Activated CD4-positive, alpha-beta memory T cell treated with anti-CD3 and anti-CD28 coated beads, Interleukin-2, amount 10 ng/mL, durations not matched to agents 7 days and 5 days (primary cell): ENCODE measurements at regions not wholly inside any gene's neighbourhood (a gene's known extent, or its start where the extent isn't known, plus 50 kb on each side); places are given as distances from the start of the nearest gene placed in this dataset.
"Not testable (repeated sequence)": the region's sequence is repeated elsewhere in the genome, so short reads cannot be mapped to it uniquely, and the experiment has no call there.

Experiments used
- CTCF ChIA-PET: fragments of 350-600 bp; sonication (Branson Sonifier 250); formaldehyde crosslinking; loops from one replicate; lab custom pipeline; 2021; ENCODE audit warnings: antibody characterized with exemption, inconsistent platforms; lab: Charles Lee
- POLR2A ChIA-PET: fragments of 350-600 bp; sonication (Branson Sonifier 250); formaldehyde crosslinking; loops from one replicate; lab custom pipeline; 2021; ENCODE audit warnings: antibody characterized with exemption; lab: Charles Lee
- DNase-seq: peaks from one replicate; pipeline ENCODE4 v3.0.0-alpha.2; 2020
- H3K27ac Mint-ChIP-seq: one replicate; pipeline ENCODE4 v1.8.0; 2021; ENCODE audit warnings: mild to moderate bottlenecking, mixed read lengths
- H3K27me3 Mint-ChIP-seq: one replicate; pipeline ENCODE4 v1.8.0; 2021; ENCODE audit warnings: mixed read lengths
- H3K36me3 Mint-ChIP-seq: one replicate; pipeline ENCODE4 v1.8.0; 2021; ENCODE audit warnings: low read depth, mixed read lengths
- H3K4me1 Mint-ChIP-seq: one replicate; pipeline ENCODE4 v1.8.0; 2021; ENCODE audit warnings: mixed read lengths
- H3K4me3 Mint-ChIP-seq: one replicate; pipeline ENCODE4 v1.8.0; 2021; ENCODE audit warnings: mild to moderate bottlenecking, mixed read lengths
- H3K9me3 Mint-ChIP-seq: one replicate; pipeline ENCODE4 v1.8.0; 2021; ENCODE audit warnings: mixed read lengths

DNA sequence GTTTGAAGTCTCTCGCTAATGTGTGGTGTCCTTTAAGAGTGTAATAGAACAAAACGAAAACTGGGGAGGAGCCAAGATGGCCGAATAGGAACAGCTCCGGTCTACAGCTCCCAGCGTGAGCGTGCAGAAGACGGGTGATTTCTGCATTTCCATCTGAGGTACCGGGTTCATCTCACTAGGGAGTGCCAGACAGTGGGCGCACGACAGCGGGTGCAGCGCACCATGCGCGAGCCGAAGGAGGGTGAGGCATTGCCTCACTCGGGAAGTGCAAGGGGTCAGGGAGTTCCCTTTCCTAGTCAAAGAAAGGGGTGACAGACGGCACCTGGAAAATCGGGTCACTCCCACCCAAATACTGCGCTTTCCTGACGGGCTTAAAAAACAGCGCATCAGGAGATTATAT lies 661.2 kb upstream of the HS3ST1 start:
- DNase-seq, H3K27me3 Mint-ChIP-seq, CTCF ChIA-PET, H3K36me3 Mint-ChIP-seq, H3K4me3 Mint-ChIP-seq, POLR2A ChIA-PET, H3K27ac Mint-ChIP-seq, H3K4me1 Mint-ChIP-seq: not testable (repeated sequence)
- H3K9me3 Mint-ChIP-seq, result peaks cover 18% of the 10 kb centered on the region

DNA sequence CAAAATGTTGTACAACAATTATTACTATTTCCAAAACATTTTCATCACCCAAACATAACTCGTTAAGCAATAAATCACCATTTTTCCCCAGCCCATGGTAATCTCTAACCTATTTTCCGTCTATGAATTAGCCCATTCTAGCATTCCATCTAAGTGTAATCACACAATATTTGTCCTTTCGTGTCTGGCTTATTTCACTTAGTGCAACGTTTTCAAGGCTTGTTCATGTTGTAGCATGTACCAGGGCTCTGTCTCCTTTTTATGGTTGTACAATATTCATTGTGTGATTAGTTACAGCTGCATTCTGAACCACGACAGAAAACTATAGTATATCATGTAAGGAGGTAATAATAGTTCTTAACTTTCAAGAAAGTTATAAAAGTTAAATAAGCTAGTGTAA lies 656.0 kb upstream of the HS3ST1 start:
- Mint-ChIP-seq H3K4me1 (no peaks in the 10 kb centered on the region), H3K4me3 (no peak overlapping the region), H3K27me3 (no peaks in the 10 kb centered on the region), H3K36me3 (no peaks in the 10 kb centered on the region), H3K9me3 (peaks cover 12% of the 10 kb centered on the region), H3K27ac (no peak overlapping the region)
- ChIA-PET POLR2A (no interaction called here), CTCF (no interaction called here)
- DNase-seq, result no peak

- ChIA-PET CTCF (no interaction called here), POLR2A (no interaction called here)
- Mint-ChIP-seq H3K27ac (no peak overlapping the region), H3K36me3 (no peaks in the 10 kb centered on the region), H3K4me1 (no peaks in the 10 kb centered on the region), H3K4me3 (no peak overlapping the region), H3K9me3 (peaks cover 4% of the 10 kb centered on the region), H3K27me3 (no peaks in the 10 kb centered on the region)
- no peak for DNase-seq
These were observed 642.6 kb upstream of the HS3ST1 start for GRCh38 chr4:12071316-12071715.

- Mint-ChIP-seq H3K9me3 (peaks cover 6% of the 10 kb centered on the region), H3K27me3 (no peaks in the 10 kb centered on the region), H3K4me3 (no peak overlapping the region), H3K27ac (no peak overlapping the region), H3K4me1 (no peaks in the 10 kb centered on the region), H3K36me3 (no peaks in the 10 kb centered on the region)
- no peak for DNase-seq
- POLR2A ChIA-PET, result no interaction called here
- CTCF ChIA-PET, result no interaction called here
These were observed 625.3 kb upstream of the HS3ST1 start for GRCh38 chr4:12053966-12054365.

DNA sequence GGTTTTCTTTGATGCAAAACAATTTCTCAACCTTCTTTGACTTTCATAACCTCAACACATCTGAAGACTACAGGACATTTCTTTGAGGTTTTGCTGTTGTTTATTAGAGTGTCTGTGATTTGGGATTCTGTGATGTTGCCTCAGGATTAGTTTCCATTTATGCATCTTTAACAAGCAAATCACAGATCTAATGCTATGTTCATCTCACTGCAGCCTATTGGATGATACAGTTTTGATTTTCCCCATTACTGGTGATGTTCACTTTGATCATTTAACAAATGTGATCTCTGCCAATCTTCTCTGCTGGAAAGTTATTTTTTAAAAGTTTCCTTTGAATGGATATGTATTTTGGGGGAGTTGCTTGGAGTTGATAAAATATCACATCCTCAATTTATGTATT lies 624.9 kb upstream of the HS3ST1 start:
- ChIA-PET POLR2A (no interaction called here), CTCF (no interaction called here)
- no peak for DNase-seq
- no peaks in the 10 kb centered on the region for H3K4me1 Mint-ChIP-seq
- H3K27ac Mint-ChIP-seq, result no peak overlapping the region
- H3K9me3 Mint-ChIP-seq, result peaks cover 6% of the 10 kb centered on the region
- no peaks in the 10 kb centered on the region for H3K36me3 Mint-ChIP-seq
- H3K27me3 Mint-ChIP-seq, result no peaks in the 10 kb centered on the region
- no peak overlapping the region for H3K4me3 Mint-ChIP-seq

- no peak overlapping the region for H3K4me3 Mint-ChIP-seq
- H3K36me3 Mint-ChIP-seq, result no peaks in the 10 kb centered on the region
- no peaks in the 10 kb centered on the region for H3K27me3 Mint-ChIP-seq
- no peaks in the 10 kb centered on the region for H3K4me1 Mint-ChIP-seq
- DNase-seq, result no peak
- CTCF ChIA-PET, result no interaction called here
- H3K9me3 Mint-ChIP-seq, result peaks cover 6% of the 10 kb centered on the region
- POLR2A ChIA-PET, result no interaction called here
- H3K27ac Mint-ChIP-seq, result no peak overlapping the region
These were observed 621.7 kb upstream of the HS3ST1 start for GRCh38 chr4:12050357-12050756.

DNA sequence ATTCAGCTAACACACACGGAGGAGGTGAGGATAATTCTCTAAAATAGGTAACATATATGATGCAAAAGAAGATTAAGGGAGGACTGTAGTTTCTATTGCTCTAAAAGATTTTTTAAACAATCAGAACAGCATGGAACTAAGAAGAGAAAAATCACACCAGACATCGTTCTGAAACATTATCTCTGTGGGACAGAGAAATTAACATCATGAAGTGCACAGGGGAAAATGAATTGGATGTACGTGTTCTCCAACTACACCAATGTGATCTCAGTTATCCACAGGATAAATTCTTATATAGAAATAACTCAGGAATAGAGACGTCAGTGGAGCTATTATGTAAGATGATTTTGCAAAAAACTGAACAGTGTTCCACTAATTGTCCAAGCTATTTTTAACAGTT lies 614.1 kb upstream of the HS3ST1 start:
- no peaks in the 10 kb centered on the region for H3K36me3 Mint-ChIP-seq
- DNase-seq, result no peak
- H3K27ac Mint-ChIP-seq, result no peak overlapping the region
- POLR2A ChIA-PET, result no interaction called here
- H3K4me3 Mint-ChIP-seq, result no peak overlapping the region
- H3K27me3 Mint-ChIP-seq, result no peaks in the 10 kb centered on the region
- CTCF ChIA-PET, result no interaction called here
- peaks cover 21% of the 10 kb centered on the region for H3K9me3 Mint-ChIP-seq
- no peaks in the 10 kb centered on the region for H3K4me1 Mint-ChIP-seq

- Mint-ChIP-seq H3K9me3 (peaks cover 21% of the 10 kb centered on the region), H3K36me3 (no peaks in the 10 kb centered on the region), H3K27ac (no peak overlapping the region), H3K27me3 (no peaks in the 10 kb centered on the region), H3K4me1 (no peaks in the 10 kb centered on the region), H3K4me3 (no peak overlapping the region)
- ChIA-PET POLR2A (no interaction called here), CTCF (no interaction called here)
- DNase-seq, result no peak
These were observed 613.1 kb upstream of the HS3ST1 start for GRCh38 chr4:12041828-12042227.

- POLR2A ChIA-PET, result no interaction called here
- DNase-seq, result no peak
- Mint-ChIP-seq H3K4me3 (no peak overlapping the region), H3K27ac (no peak overlapping the region), H3K9me3 (peaks cover 27% of the 10 kb centered on the region), H3K36me3 (no peaks in the 10 kb centered on the region), H3K27me3 (no peaks in the 10 kb centered on the region), H3K4me1 (no peaks in the 10 kb centered on the region)
- CTCF ChIA-PET, result no interaction called here
These were observed 607.8 kb upstream of the HS3ST1 start for GRCh38 chr4:12036450-12036849.

- ChIA-PET CTCF (no interaction called here), POLR2A (no interaction called here)
- Mint-ChIP-seq H3K27me3 (no peaks in the 10 kb centered on the region), H3K36me3 (no peaks in the 10 kb centered on the region), H3K9me3 (peaks cover 11% of the 10 kb centered on the region), H3K4me3 (no peak overlapping the region), H3K27ac (no peak overlapping the region), H3K4me1 (no peaks in the 10 kb centered on the region)
- no peak for DNase-seq
These were observed 599.6 kb upstream of the HS3ST1 start for GRCh38 chr4:12028258-12028657.

- Mint-ChIP-seq H3K36me3 (no peaks in the 10 kb centered on the region), H3K4me3 (no peak overlapping the region), H3K27me3 (no peaks in the 10 kb centered on the region), H3K27ac (no peak overlapping the region), H3K4me1 (no peaks in the 10 kb centered on the region), H3K9me3 (peaks cover 16% of the 10 kb centered on the region)
- CTCF ChIA-PET, result no interaction called here
- POLR2A ChIA-PET, result no interaction called here
- no peak for DNase-seq
These were observed 593.7 kb upstream of the HS3ST1 start for GRCh38 chr4:12022409-12022808.

DNA sequence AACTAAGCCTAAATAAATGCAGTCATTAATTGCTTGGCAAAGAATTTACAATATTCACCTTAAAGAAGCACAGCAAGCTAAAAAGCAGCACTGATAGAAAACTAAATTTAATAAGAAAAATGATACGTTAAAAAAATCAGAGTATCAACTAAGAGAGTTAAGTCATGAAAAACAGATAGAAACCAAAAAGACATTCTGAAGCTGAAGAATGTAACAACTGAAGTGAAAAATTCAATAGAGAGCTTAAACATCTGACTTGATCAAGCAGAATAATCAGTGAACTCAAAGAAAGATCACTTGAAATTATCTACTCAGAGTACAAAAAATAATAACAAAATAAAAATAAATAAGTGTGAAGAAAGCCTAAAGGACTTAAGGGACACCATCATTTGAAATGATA lies 588.0 kb upstream of the HS3ST1 start:
- CTCF ChIA-PET, result no interaction called here
- DNase-seq, result no peak
- H3K27me3 Mint-ChIP-seq, result no peaks in the 10 kb centered on the region
- H3K4me3 Mint-ChIP-seq, result no peak overlapping the region
- no peaks in the 10 kb centered on the region for H3K36me3 Mint-ChIP-seq
- no peak overlapping the region for H3K27ac Mint-ChIP-seq
- peaks cover 16% of the 10 kb centered on the region for H3K9me3 Mint-ChIP-seq
- POLR2A ChIA-PET, result no interaction called here
- no peaks in the 10 kb centered on the region for H3K4me1 Mint-ChIP-seq

GRCh38 chr4:12005471-12005870 lies 576.8 kb upstream of the HS3ST1 start:
- Mint-ChIP-seq H3K36me3 (no peaks in the 10 kb centered on the region), H3K4me3 (no peak overlapping the region), H3K4me1 (no peaks in the 10 kb centered on the region), H3K9me3 (peaks cover 1% of the 10 kb centered on the region), H3K27me3 (no peaks in the 10 kb centered on the region), H3K27ac (no peak overlapping the region)
- DNase-seq, result no peak
- ChIA-PET POLR2A (no interaction called here), CTCF (no interaction called here)

GRCh38 chr4:11996581-11996980 lies 567.9 kb upstream of the HS3ST1 start:
- POLR2A ChIA-PET, H3K4me3 Mint-ChIP-seq, H3K4me1 Mint-ChIP-seq, DNase-seq, H3K36me3 Mint-ChIP-seq, H3K27ac Mint-ChIP-seq, CTCF ChIA-PET, H3K27me3 Mint-ChIP-seq: not testable (repeated sequence)
- H3K9me3 Mint-ChIP-seq, result peaks cover 20% of the 10 kb centered on the region
